ENCODE measurements at regions not wholly inside any gene's neighbourhood (a gene's known extent, or its start where the extent isn't known, plus 50 kb on each side); places are given as distances from the start of the nearest gene placed in this dataset.

GRCh38 chr1:87594736-87595383 is 266.2 kb downstream of the LMO4 start:
- Mint-ChIP-seq H3K27ac (no peak overlapping the region), H3K4me1 (no peaks in the 10 kb centered on the region), H3K9me3 (no peaks in the 10 kb centered on the region), H3K4me3 (no peak overlapping the region), H3K36me3 (no peaks in the 10 kb centered on the region)
- DNase-seq (ENCODE audit: low spot score in 2 of 2) (no peak), ATAC-seq (no peak)

DNA sequence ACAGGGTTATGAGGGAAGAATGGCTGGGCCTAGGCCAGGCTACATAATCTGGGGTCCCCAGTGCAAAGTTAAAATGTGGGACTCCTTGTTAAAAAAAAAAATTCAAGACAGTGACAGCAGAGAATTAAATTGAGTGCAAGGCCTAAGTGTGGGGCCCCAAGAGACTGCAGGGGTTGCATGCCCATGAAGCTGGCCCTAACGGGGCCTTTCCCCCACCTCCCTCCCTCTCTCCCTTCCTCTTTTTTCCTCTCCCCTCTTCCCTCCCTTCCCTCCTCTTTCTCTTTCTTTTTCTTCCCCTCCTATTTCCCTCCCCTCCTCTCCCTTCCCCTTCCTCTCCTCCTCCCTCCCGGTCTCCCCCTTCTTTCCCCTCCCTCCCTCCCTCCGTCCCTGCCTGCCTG is 266.7 kb downstream of the LMO4 start:
- ATAC-seq, result no peak
- Mint-ChIP-seq H3K27ac (no peak overlapping the region), H3K4me1 (no peaks in the 10 kb centered on the region)

DNA sequence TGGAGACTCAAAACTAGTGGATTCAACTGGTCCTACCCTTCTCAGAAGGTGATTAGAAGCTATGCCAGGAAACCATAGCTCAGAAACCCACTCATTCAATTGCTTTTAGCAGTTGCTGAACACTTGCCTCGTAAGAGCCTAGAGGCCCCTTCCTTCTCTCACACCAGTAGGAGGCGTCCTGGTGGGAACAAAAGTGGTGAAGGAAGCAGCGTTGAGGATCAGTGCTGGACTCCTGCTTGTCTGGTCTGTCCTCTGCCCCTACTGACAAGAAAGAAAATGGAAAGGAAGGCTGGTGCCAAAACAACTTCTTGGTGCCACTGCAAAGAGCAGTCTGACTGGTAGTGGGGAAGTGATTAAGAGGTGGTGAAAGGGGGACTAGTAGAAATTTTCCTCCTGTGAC is 269.7 kb downstream of the LMO4 start:
- Mint-ChIP-seq H3K4me3 (no peak overlapping the region), H3K36me3 (no peaks in the 10 kb centered on the region), H3K27ac (no peak overlapping the region), H3K9me3 (no peaks in the 10 kb centered on the region), H3K4me1 (no peaks in the 10 kb centered on the region)
- DNase-seq (ENCODE audit: low spot score in 2 of 2) (no peak), ATAC-seq (no peak)

More for the DNA sequence above, 266.7 kb downstream of the LMO4 start:
- no peak for DNase-seq (ENCODE audit: low spot score in 2 of 2)
- no peaks in the 10 kb centered on the region for H3K9me3 Mint-ChIP-seq
- no peak overlapping the region for H3K4me3 Mint-ChIP-seq
- H3K36me3 Mint-ChIP-seq, result no peaks in the 10 kb centered on the region

GRCh38 chr1:87599569-87599968 is 270.9 kb downstream of the LMO4 start:
- DNase-seq (ENCODE audit: low spot score in 2 of 2), result no peak
- Mint-ChIP-seq H3K36me3 (no peaks in the 10 kb centered on the region), H3K9me3 (no peaks in the 10 kb centered on the region)

DNA sequence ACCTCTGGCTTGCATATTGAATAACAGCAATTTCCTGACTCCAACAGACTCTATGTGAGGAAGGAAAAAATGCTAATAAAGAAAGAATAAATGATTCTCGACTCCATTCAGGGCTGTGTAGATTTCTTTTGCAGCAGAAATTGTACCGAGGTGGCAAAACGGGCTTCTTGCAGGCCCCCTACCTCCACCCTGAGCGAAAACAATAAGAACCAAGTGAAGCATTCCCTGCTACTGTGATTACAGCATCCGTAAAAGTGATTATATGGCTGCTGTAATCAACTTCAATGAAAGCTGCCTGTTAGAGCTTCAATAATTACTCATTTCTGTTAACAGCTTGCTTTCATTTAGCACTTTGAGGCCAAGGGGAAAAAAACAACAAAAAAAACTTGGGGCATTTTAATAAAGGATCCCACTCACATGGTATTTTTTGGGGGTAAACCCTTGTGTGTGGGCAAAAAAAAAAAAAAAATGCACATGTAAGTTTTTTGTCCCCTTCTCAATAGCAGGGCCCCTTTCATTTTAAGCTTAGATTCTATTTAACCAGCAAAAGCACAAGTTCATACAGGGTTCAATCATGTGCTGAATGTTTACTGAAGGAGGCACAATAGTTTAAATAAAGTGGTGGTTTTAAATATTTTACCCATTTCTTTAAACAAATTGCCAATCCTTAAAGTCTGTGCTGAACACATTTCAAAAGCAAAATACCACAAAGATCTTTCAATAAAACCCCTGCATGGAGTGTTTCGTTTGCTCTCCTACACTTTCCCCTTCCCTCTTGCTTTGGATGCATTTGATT is 271.6 kb downstream of the LMO4 start:
- Mint-ChIP-seq H3K4me1 (no peaks in the 10 kb centered on the region), H3K4me3 (no peak overlapping the region), H3K27ac (no peak overlapping the region), H3K9me3 (no peaks in the 10 kb centered on the region), H3K36me3 (no peaks in the 10 kb centered on the region)
- DNase-seq (ENCODE audit: low spot score in 2 of 2) (no peak), ATAC-seq (no peak)

More at GRCh38 chr1:87599569-87599968, 270.9 kb downstream of the LMO4 start:
- Mint-ChIP-seq H3K27ac (no peak overlapping the region), H3K4me3 (no peak overlapping the region), H3K4me1 (no peaks in the 10 kb centered on the region)
- no peak for ATAC-seq

GRCh38 chr1:87600854-87601253 is 272.2 kb downstream of the LMO4 start:
- DNase-seq (ENCODE audit: low spot score in 2 of 2) (no peak), ATAC-seq (no peak)
- H3K4me1 Mint-ChIP-seq, result no peaks in the 10 kb centered on the region
- no peaks in the 10 kb centered on the region for H3K36me3 Mint-ChIP-seq
- no peak overlapping the region for H3K27ac Mint-ChIP-seq
- H3K4me3 Mint-ChIP-seq, result no peak overlapping the region
- H3K9me3 Mint-ChIP-seq, result no peaks in the 10 kb centered on the region

- H3K4me1 Mint-ChIP-seq, result no peaks in the 10 kb centered on the region
- H3K9me3 Mint-ChIP-seq, result no peaks in the 10 kb centered on the region
- DNase-seq (ENCODE audit: low spot score in 2 of 2) (no peak), ATAC-seq (no peak)
- H3K27ac Mint-ChIP-seq, result no peak overlapping the region
- H3K36me3 Mint-ChIP-seq, result no peaks in the 10 kb centered on the region
- H3K4me3 Mint-ChIP-seq, result no peak overlapping the region
Observed at GRCh38 chr1:87603626-87604025, 274.9 kb downstream of the LMO4 start.

DNA sequence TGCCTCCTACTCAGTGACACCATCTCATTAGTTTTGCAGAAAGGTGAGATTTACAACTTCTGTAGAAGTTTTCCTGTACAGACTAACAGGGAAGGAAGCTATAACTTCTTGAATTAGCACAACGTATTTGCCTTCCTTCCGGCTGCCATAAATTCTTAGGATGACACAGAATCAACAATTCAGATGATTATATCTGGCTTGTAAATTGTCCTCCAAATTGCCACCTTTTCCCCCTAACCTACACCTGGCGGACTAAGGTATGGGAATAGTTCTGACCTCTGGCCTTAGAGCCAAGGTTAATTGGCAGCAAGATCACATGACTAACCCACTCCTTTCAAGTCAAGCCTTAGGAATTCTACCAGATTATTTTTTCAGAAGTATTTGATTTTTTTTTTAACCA is 284.3 kb downstream of the LMO4 start:
- no peaks in the 10 kb centered on the region for H3K36me3 Mint-ChIP-seq
- no peak overlapping the region for H3K4me3 Mint-ChIP-seq
- ATAC-seq (no peak), DNase-seq (ENCODE audit: low spot score in 2 of 2) (no peak)
- no peaks in the 10 kb centered on the region for H3K9me3 Mint-ChIP-seq
- H3K4me1 Mint-ChIP-seq, result no peaks in the 10 kb centered on the region
- H3K27ac Mint-ChIP-seq, result no peak overlapping the region

DNA sequence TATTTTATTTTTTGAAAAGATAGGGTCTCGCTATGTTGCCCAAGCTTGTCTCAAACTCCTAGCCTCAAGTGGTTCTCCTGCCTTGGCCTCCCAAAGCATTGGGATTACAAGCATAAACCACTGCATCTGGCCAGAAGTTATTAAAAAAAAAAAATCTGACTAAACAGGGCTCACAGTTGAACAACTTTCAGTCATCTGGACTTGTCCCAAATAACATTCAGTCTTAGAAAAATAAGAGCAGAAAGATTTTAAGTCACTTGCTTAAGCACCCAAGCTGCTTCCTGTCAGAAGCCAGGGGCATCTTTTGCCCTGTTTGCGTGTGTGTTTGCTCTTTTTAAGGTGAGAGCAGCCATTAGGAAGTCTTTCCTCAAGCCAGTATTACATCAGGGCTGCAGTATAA is 286.8 kb downstream of the LMO4 start:
- DNase-seq (ENCODE audit: low spot score in 2 of 2) (no peak), ATAC-seq (no peak)
- Mint-ChIP-seq H3K4me3 (no peak overlapping the region), H3K27ac (no peak overlapping the region), H3K9me3 (no peaks in the 10 kb centered on the region), H3K36me3 (no peaks in the 10 kb centered on the region), H3K4me1 (no peaks in the 10 kb centered on the region)

DNA sequence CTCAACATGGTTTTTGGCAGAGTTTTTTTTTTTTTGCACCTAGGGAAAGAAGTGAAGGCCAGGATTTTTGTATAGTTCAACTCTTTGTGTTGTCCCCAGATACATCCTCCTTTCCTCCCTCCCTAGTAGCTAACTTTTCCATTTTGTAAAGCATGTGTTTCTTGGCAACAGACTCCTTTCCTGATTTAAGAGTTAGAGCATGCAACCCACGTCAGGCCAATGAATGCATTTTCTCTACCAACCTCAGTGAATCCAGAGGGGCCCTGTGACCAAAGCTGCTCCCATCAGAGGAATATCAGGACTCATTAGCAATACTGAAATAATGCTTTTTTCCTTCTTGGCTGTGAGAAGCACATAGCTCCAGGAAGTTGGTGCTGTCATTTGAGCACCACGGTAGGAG is 287.2 kb downstream of the LMO4 start:
- Mint-ChIP-seq H3K27ac (no peak overlapping the region), H3K36me3 (no peaks in the 10 kb centered on the region), H3K4me1 (no peaks in the 10 kb centered on the region), H3K9me3 (no peaks in the 10 kb centered on the region), H3K4me3 (no peak overlapping the region)
- ATAC-seq (no peak), DNase-seq (ENCODE audit: low spot score in 2 of 2) (no peak)

DNA sequence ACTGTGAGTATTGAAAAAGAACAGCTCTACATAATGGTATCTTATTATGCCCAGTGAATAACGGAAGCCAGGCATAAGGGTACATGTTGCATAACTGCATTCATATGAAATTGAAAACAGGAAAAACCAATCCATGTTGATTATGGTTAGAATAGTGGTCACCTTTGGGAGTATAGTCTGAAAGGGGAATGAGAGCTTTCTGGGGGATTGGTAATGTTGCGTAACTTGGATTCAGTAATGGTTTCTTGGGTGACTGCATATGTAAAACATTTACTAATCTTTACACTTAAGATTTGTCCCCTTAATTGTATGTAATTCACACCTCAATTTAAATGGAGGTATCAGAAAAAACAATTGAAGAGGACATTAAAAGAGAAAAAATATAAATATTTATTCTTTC is 292.1 kb downstream of the LMO4 start:
- no peaks in the 10 kb centered on the region for H3K4me1 Mint-ChIP-seq
- ATAC-seq (no peak), DNase-seq (ENCODE audit: low spot score in 2 of 2) (no peak)
- H3K36me3 Mint-ChIP-seq, result no peaks in the 10 kb centered on the region
- no peaks in the 10 kb centered on the region for H3K9me3 Mint-ChIP-seq
- no peak overlapping the region for H3K4me3 Mint-ChIP-seq
- no peak overlapping the region for H3K27ac Mint-ChIP-seq

GRCh38 chr1:87629673-87630072 is 301.0 kb downstream of the LMO4 start:
- peaks cover 2% of the 10 kb centered on the region for H3K9me3 Mint-ChIP-seq
- DNase-seq (ENCODE audit: low spot score in 2 of 2) (no peak), ATAC-seq (no peak)
- no peak overlapping the region for H3K27ac Mint-ChIP-seq
- no peaks in the 10 kb centered on the region for H3K36me3 Mint-ChIP-seq
- no peaks in the 10 kb centered on the region for H3K4me1 Mint-ChIP-seq
- H3K4me3 Mint-ChIP-seq, result no peak overlapping the region

- Mint-ChIP-seq H3K4me3 (no peak overlapping the region), H3K27ac (no peak overlapping the region), H3K36me3 (no peaks in the 10 kb centered on the region), H3K4me1 (no peaks in the 10 kb centered on the region), H3K9me3 (peaks cover 2% of the 10 kb centered on the region)
- no peak for DNase-seq (ENCODE audit: low spot score in 2 of 2)
- no peak for ATAC-seq
Observed at GRCh38 chr1:87632232-87632631, 303.6 kb downstream of the LMO4 start.

DNA sequence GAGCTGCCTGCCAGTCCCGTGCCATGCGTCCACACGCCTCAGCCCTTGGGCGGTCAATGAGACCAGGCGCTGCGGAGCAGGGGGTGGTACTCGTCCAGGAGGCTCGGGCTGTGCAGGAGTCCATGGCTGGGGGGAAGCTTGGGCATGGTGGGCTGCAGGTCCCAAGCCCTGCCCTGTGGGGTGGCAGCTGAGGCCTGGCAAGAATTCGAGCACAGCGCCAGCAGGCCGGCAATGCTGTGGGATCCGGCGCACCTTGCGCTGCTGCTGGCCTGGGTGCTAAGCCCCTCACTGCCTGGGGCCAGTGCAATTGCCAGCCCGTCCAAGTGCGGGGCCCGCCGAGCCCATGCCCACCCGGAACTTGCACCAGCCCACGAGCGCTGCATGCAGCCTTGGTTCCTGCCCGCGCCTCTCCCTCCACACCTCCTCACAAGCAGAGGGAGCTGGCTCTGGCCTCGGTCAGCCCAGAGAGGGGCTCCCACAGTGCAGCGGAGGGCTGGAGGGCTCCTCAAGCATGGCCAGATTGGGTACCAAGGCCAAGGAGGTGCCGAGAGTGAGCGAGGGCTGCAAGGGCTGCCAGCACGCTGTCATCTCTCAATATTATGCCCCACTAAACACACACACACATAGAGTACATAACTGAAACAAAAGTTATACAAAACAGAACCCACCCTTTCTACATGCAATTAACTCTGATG is 307.7 kb downstream of the LMO4 start:
- Mint-ChIP-seq H3K4me3 (no peak overlapping the region), H3K4me1 (no peaks in the 10 kb centered on the region), H3K36me3 (no peaks in the 10 kb centered on the region), H3K9me3 (peaks cover 2% of the 10 kb centered on the region), H3K27ac (no peak overlapping the region)
- no peak for ATAC-seq
- DNase-seq (ENCODE audit: low spot score in 2 of 2), result no peak

DNA sequence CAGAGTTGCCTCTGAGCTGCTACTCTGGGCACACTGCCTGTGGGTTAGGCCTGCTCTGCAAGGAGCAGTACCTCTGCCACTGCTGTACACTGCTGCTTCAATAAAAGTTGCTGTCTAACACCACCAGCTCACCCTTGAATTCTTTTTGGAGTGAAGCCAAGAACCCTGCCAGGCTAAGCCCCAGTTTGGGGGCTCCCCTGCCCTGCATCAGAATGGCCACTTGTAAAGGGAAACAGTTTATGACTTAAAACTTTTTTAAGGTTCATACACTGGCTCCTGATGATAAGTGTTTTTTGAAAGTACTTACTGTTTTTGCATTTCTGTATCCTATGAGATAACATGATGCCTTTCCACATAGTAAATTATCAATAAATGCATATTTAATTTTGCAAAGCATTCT is 310.0 kb downstream of the LMO4 start:
- no peak for ATAC-seq
- H3K4me3 Mint-ChIP-seq, result no peak overlapping the region
- H3K27ac Mint-ChIP-seq, result no peak overlapping the region
- H3K36me3 Mint-ChIP-seq, result no peaks in the 10 kb centered on the region
- H3K9me3 Mint-ChIP-seq, result no peaks in the 10 kb centered on the region
- no peaks in the 10 kb centered on the region for H3K4me1 Mint-ChIP-seq
- DNase-seq (ENCODE audit: low spot score in 2 of 2), result no peak

DNA sequence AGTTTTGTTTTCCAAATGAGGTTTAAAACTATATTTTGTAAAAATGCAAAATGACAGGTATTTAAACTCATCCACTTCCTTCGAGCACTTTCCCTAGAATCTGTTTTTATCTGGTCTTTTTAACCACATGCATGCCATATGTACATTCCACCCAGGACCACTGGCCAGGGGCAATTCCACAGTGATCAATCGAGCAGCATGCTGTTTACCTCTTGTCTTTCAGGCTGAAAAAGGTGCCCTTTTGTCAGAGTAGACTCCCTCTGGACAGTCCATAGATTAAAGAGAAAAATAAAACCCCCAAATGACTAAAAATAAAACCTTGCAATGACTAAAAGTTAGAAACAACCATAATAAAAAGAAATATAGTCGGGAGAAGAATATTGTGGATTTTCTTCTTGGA is 313.3 kb downstream of the LMO4 start:
- no peak for ATAC-seq
- Mint-ChIP-seq H3K9me3 (no peaks in the 10 kb centered on the region), H3K27ac (no peak overlapping the region), H3K36me3 (no peaks in the 10 kb centered on the region), H3K4me1 (no peaks in the 10 kb centered on the region), H3K4me3 (no peak overlapping the region)
- DNase-seq (ENCODE audit: low spot score in 2 of 2), result no peak

Data from stimulated activated effector memory CD8-positive, alpha-beta T cell treated with anti-CD3 and anti-CD28 coated beads, Interleukin-12 subunit alpha, Interleukin-12 subunit beta, amount 100 ng/mL, for 72 hours (primary cell).